ENCODE measurements at regions not wholly inside any gene's neighbourhood (a gene's known extent, or its start where the extent isn't known, plus 50 kb on each side); places are given as distances from the start of the nearest gene placed in this dataset.

GRCh38 chr5:3359642-3360041 lies 236.0 kb upstream of the IRX1 start:
- no peak for DNase-seq

GRCh38 chr5:3357291-3357690 lies 238.3 kb upstream of the IRX1 start:
- DNase-seq: peak; percentile 52 to 82

- DNase-seq: no peak
These were observed 239.6 kb upstream of the IRX1 start for GRCh38 chr5:3356016-3356415.

- peak in 1 of 2 experiments; percentile 16 for DNase-seq
These were observed 240.5 kb upstream of the IRX1 start for GRCh38 chr5:3355126-3355525.

- no peak for DNase-seq
These were observed 241.0 kb upstream of the IRX1 start for GRCh38 chr5:3354606-3355005.

GRCh38 chr5:3353561-3353960 lies 242.1 kb upstream of the IRX1 start:
- DNase-seq: no peak

GRCh38 chr5:3352711-3353110 lies 242.9 kb upstream of the IRX1 start:
- no peak for DNase-seq

- DNase-seq: no peak
These were observed 243.8 kb upstream of the IRX1 start for GRCh38 chr5:3351581-3352442.

GRCh38 chr5:3350781-3351180 lies 244.9 kb upstream of the IRX1 start:
- DNase-seq: no peak

- DNase-seq: no peak
These were observed 245.7 kb upstream of the IRX1 start for GRCh38 chr5:3349704-3350565.

- DNase-seq: no peak
These were observed 246.8 kb upstream of the IRX1 start for GRCh38 chr5:3348576-3349535.

- DNase-seq: no peak
These were observed 247.9 kb upstream of the IRX1 start for GRCh38 chr5:3347741-3348140.

GRCh38 chr5:3346111-3346820 lies 249.4 kb upstream of the IRX1 start:
- DNase-seq: no peak

- no peak for DNase-seq
These were observed 250.4 kb upstream of the IRX1 start for GRCh38 chr5:3345195-3345594.

- DNase-seq: no peak
These were observed 251.0 kb upstream of the IRX1 start for GRCh38 chr5:3344671-3345070.

GRCh38 chr5:3343911-3344310 lies 251.7 kb upstream of the IRX1 start:
- peak in 1 of 2 experiments; percentile 16 for DNase-seq

GRCh38 chr5:3343211-3343610 lies 252.4 kb upstream of the IRX1 start:
- no peak for DNase-seq

GRCh38 chr5:3342271-3343100 lies 253.1 kb upstream of the IRX1 start:
- DNase-seq: no peak

GRCh38 chr5:3341446-3342240 lies 254.0 kb upstream of the IRX1 start:
- no peak for DNase-seq

GRCh38 chr5:3340471-3340870 lies 255.2 kb upstream of the IRX1 start:
- DNase-seq: no peak

GRCh38 chr5:3339798-3340115 lies 255.9 kb upstream of the IRX1 start:
- DNase-seq: no peak

Data from NCI-H524 (cell line).